H9 (cell line): ENCODE measurements at regions not wholly inside any gene's neighbourhood (a gene's known extent, or its start where the extent isn't known, plus 50 kb on each side); places are given as distances from the start of the nearest gene placed in this dataset.

Experiments
- DNase-seq: peaks from one replicate; pipeline ENCODE4 v3.0.0-alpha.2; 2017
- H2AFZ ChIP-seq: one replicate; pipeline ENCODE4 v1.6.1; 2013; ENCODE audit warnings: mild to moderate bottlenecking, low read length, control low read depth, moderate library complexity
- H2AK5ac ChIP-seq: 2 replicates; pipeline ENCODE4 v1.6.1; 2013; ENCODE audit warnings: low read length, control low read depth, mixed read lengths; ENCODE audit not compliant: insufficient read length
- H2BK120ac ChIP-seq: one replicate; pipeline ENCODE4 v1.6.1; 2013; ENCODE audit warnings: low read depth, mild to moderate bottlenecking, low read length, control low read depth, inconsistent platforms; ENCODE audit not compliant: poor library complexity, severe bottlenecking
- H2BK12ac ChIP-seq: 2 replicates; pipeline ENCODE4 v1.6.1; 2013; ENCODE audit warnings: low read length, control low read depth, mixed read lengths, low read depth; ENCODE audit not compliant: insufficient read length
- H2BK15ac ChIP-seq: 2 replicates; pipeline ENCODE4 v1.6.1; 2013; ENCODE audit warnings: low read depth, low read length, control low read depth
- H2BK20ac ChIP-seq: one replicate; pipeline ENCODE4 v1.6.1; 2013; ENCODE audit warnings: low read depth, mild to moderate bottlenecking, low read length, control low read depth, inconsistent platforms; ENCODE audit not compliant: poor library complexity, severe bottlenecking
- H2BK5ac ChIP-seq: 2 replicates; pipeline ENCODE4 v1.6.1; 2013; ENCODE audit warnings: low read length, control low read depth, mixed read lengths; ENCODE audit not compliant: insufficient read length
- H3K14ac ChIP-seq: 2 replicates; pipeline ENCODE4 v1.6.1; 2013; ENCODE audit warnings: low read length, control low read depth; ENCODE audit not compliant: insufficient read depth
- H3K18ac ChIP-seq: 2 replicates; pipeline ENCODE4 v1.6.1; 2013; ENCODE audit warnings: low read depth, mild to moderate bottlenecking, mixed read lengths, low read length, control low read depth; ENCODE audit not compliant: insufficient read length
- H3K23ac ChIP-seq: 2 replicates; pipeline ENCODE4 v1.6.1; 2013; ENCODE audit warnings: low read length, control low read depth, mixed read lengths, low read depth; ENCODE audit not compliant: insufficient read length
- H3K23me2 ChIP-seq: 2 replicates; pipeline ENCODE4 v1.6.1; 2013; ENCODE audit warnings: low read depth, mild to moderate bottlenecking, mixed read lengths, low read length, control low read depth; ENCODE audit not compliant: insufficient read length, poor library complexity, severe bottlenecking
- H3K27ac ChIP-seq: 2 replicates; pipeline ENCODE4 v1.5.1; 2013; ENCODE audit warnings: low read length, control low read depth, mixed read lengths, low read depth; ENCODE audit not compliant: insufficient read length
- H3K27me3 ChIP-seq: 2 replicates; pipeline ENCODE4 v1.6.1; 2013; ENCODE audit warnings: low read length, control low read depth, inconsistent platforms; ENCODE audit not compliant: insufficient read depth
- H3K4ac ChIP-seq: 2 replicates; pipeline ENCODE4 v1.6.1; 2013; ENCODE audit warnings: low read depth, mild to moderate bottlenecking, control low read depth, inconsistent platforms, low read length, moderate library complexity
- H3K4me1 ChIP-seq: 2 replicates; pipeline ENCODE4 v1.6.1; 2013; ENCODE audit warnings: low read length, control low read depth, inconsistent platforms; ENCODE audit not compliant: insufficient read depth
- H3K4me2 ChIP-seq: 2 replicates; pipeline ENCODE4 v1.6.1; 2013; ENCODE audit warnings: low read length, control low read depth, mixed read lengths; ENCODE audit not compliant: insufficient read length, insufficient read depth
- H3K56ac ChIP-seq: 2 replicates; pipeline ENCODE4 v1.6.1; 2013; ENCODE audit warnings: low read depth, mild to moderate bottlenecking, mixed read lengths, low read length, control low read depth; ENCODE audit not compliant: insufficient read length
- H3K79me1 ChIP-seq: 2 replicates; pipeline ENCODE4 v1.6.1; 2013; ENCODE audit warnings: low read depth, mild to moderate bottlenecking, moderate library complexity, low read length, control low read depth, inconsistent platforms; ENCODE audit not compliant: insufficient read depth, poor library complexity, severe bottlenecking
- H3K79me2 ChIP-seq: 2 replicates; pipeline ENCODE4 v1.6.1; 2013; ENCODE audit warnings: low read length, control low read depth, inconsistent platforms; ENCODE audit not compliant: insufficient read depth
- H3K9ac ChIP-seq: 2 replicates; pipeline ENCODE4 v1.6.1; 2013; ENCODE audit warnings: low read length, control low read depth, mixed read lengths; ENCODE audit not compliant: insufficient read length; ENCODE audit errors: extremely low read depth
- H3K9me3 ChIP-seq: one replicate; pipeline ENCODE4 v1.6.1; 2013; ENCODE audit warnings: low read depth, low read length, inconsistent platforms; ENCODE audit not compliant: control insufficient read depth
- H3T11ph ChIP-seq: one replicate; pipeline ENCODE4 v1.6.1; 2013; ENCODE audit warnings: mild to moderate bottlenecking, low read length, control low read depth, inconsistent platforms
- H4K20me1 ChIP-seq: one replicate; pipeline ENCODE4 v1.6.1; 2013; ENCODE audit not compliant: control insufficient read depth, insufficient read length, insufficient read depth
- H4K5ac ChIP-seq: 2 replicates; pipeline ENCODE4 v1.6.1; 2013; ENCODE audit warnings: low read depth, mild to moderate bottlenecking, mixed read lengths, low read length, control low read depth; ENCODE audit not compliant: insufficient read length
- H4K8ac ChIP-seq: replicated peaks from 2 replicates; pipeline ENCODE4 v1.6.1; 2013; ENCODE audit warnings: low read length, control low read depth, mixed read lengths, low read depth; ENCODE audit not compliant: insufficient read length
- H4K91ac ChIP-seq: 2 replicates; pipeline ENCODE4 v1.6.1; 2013; ENCODE audit warnings: low read depth, mild to moderate bottlenecking, moderate library complexity, mixed read lengths, low read length, control low read depth; ENCODE audit not compliant: insufficient read length
- H3K27ac Mint-ChIP-seq, 3 experiments: 2 replicates in 2 of 3; 3 replicates in 1 of 3; pipeline ENCODE4 v1.8.0; 2020 to 2021; ENCODE audit warnings: mixed read lengths in 3 of 3, mild to moderate bottlenecking in 1 of 3, moderate library complexity in 1 of 3
- H3K27me3 Mint-ChIP-seq: 2 replicates; pipeline ENCODE4 v1.8.0; 2021; ENCODE audit warnings: low read depth, mild to moderate bottlenecking, moderate library complexity, mixed read lengths
- H3K36me3 Mint-ChIP-seq, 3 experiments: 2 replicates in 2 of 3; 3 replicates in 1 of 3; pipeline ENCODE4 v1.8.0; 2020 to 2021; ENCODE audit warnings: low read depth in 3 of 3, mixed read lengths in 3 of 3; ENCODE audit not compliant: insufficient read depth in 1 of 3
- H3K4me1 Mint-ChIP-seq, 2 experiments: 2 replicates each; pipeline ENCODE4 v1.8.0; 2020; ENCODE audit warnings: mixed read lengths in 2 of 2
- H3K4me3 Mint-ChIP-seq, 2 experiments: 2 replicates in 1 of 2; 3 replicates in 1 of 2; pipeline ENCODE4 v1.8.0; 2020 to 2021; ENCODE audit warnings: mild to moderate bottlenecking in 2 of 2, mixed read lengths in 2 of 2, moderate library complexity in 1 of 2
- H3K9me3 Mint-ChIP-seq, 2 experiments: 2 replicates in 1 of 2; 3 replicates in 1 of 2; pipeline ENCODE4 v1.8.0; 2020; ENCODE audit warnings: mild to moderate bottlenecking in 2 of 2, mixed read lengths in 2 of 2, moderate library complexity in 1 of 2
- CTCF ChIP-seq: fragments of 200-600 bp; sonication (generic); conservative IDR thresholded peaks from 3 replicates; pipeline ENCODE4 v1.8.0; 2021; ENCODE audit warnings: antibody characterized with exemption, mild to moderate bottlenecking
- WGBS: extraction: QIAGEN DNeasy Blood & Tissue Kit; methylation state at CpG from one replicate; pipeline ENCODE4 v1.1.7; 2013; ENCODE audit warnings: missing lambda C conversion rate, low lambda C conversion rate, mixed read lengths; ENCODE audit not compliant: insufficient read length; ENCODE audit errors: extremely low coverage; 5-methylcytosine and 5-hydroxymethylcytosine counted together

DNA sequence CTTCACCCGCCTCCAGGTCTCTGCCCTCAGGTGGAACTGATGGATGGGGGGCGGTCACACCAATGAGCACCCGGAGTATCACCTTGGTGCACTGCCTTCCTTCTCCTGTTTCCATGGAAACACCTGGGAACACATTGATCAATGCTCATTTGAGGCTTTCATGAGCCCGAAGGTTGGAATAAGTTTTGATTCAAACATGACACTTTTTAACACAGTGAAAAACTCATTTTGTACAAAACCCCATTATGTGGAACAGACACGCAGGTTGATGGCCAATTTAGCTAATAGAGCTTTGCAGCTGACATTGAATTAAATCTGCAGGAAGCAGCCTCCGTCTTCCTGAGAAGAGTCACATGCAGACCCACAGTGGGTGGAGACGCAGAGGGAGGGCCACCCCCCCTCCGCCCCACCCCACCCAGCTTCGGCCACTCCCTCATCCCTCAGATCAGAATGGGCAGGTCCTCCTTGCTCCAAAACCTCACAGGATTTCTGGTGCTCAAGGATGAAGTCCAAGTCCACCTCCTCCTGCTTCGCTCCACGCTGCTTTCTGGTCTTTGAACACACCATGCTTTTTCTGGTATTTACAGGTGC is 96.0 kb upstream of the MYCN start:
- Mint-ChIP-seq H3K9me3 (peaks cover 0 to 6% of the 10 kb centered on the region in 2 experiments; a peak in 3 of 5 replicates), H3K27me3 (no peaks in the 10 kb centered on the region; the same call in 1 of the 2 replicates), H3K4me1 (peaks cover 0 to 10% of the 10 kb centered on the region in 2 experiments; a peak in 3 of 4 replicates), H3K27ac (0 out of 7 replicates have a peak overlapping the region, but pooled peaks of 1 of the 3 experiments have one; percentile 61), H3K4me3 (no peak overlapping the region), H3K36me3 (peaks cover 0 to 4% (median under 1%) of the 10 kb centered on the region in 3 experiments; a peak in 3 of 7 replicates)
- no CpG with 5 or more reads among the region's 11 CpGs for WGBS
- Histone ChIP-seq H3K14ac (no peak overlapping the region; the same call in 1 of the 2 replicates), H3K79me1 (no peaks in the 10 kb centered on the region), H4K8ac (no peak overlapping the region), H3K23me2 (no peaks in the 10 kb centered on the region), H3K9ac (no peak overlapping the region), H2AK5ac (no peak overlapping the region), H3K79me2 (no peaks in the 10 kb centered on the region), H4K20me1 (no peaks in the 10 kb centered on the region), H2AFZ (no peak overlapping the region), H2BK20ac (no peak overlapping the region), H3K4me1 (no peaks in the 10 kb centered on the region), H3K56ac (no peak overlapping the region), H3K4me2 (no peak overlapping the region), H3K27me3 (no peaks in the 10 kb centered on the region), H3K4ac (no peak overlapping the region), H4K5ac (no peak overlapping the region), H2BK5ac (no peak overlapping the region), H2BK12ac (no peak overlapping the region), H2BK15ac (no peak overlapping the region), H2BK120ac (no peak overlapping the region), H3K18ac (no peak overlapping the region), H3T11ph (no peak overlapping the region), H3K27ac (no peak overlapping the region), H4K91ac (no peak overlapping the region), H3K9me3 (no peaks in the 10 kb centered on the region), H3K23ac (no peak overlapping the region)
- TF ChIP-seq CTCF, result no peak
- DNase-seq, result no peak
